ENCODE measurements at regions not wholly inside any gene's neighbourhood (a gene's known extent, or its start where the extent isn't known, plus 50 kb on each side); places are given as distances from the start of the nearest gene placed in this dataset.
"Not testable (repeated sequence)": the region's sequence is repeated elsewhere in the genome, so short reads cannot be mapped to it uniquely, and the experiment has no call there.

DNA sequence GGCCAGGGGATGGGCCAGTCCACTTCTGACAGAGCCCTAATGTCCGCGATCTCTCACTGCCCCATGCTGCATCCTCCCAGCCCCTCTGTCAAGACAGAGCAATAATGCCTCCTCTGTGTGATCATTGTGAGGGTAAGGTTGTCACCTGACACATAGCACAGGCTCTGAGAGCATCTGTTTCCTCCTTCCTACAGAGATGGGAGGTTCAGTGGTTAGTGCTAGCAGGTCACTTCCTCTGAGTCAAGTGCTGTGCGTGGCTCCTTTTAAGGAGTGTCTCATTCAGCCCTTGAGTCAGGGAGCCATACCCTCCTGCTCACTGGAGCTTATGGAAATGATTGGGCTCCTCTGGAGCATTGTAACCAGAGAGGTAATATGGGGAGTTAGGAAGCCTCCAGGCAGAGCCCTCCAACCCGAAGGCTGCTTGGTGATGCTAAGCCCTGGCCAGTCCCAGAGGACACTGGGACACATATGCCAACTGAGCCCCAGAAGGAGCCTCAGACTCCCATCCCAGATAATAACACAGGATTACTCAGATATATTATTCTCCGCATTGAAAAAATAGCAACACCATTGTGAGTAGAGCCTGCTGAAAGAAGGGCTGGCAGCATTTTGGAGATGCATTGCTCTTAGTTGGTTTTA is 189.0 kb downstream of the GALNT1 start:
- no peak for DNase-seq (ENCODE audit: low spot score)

- no peak for DNase-seq (ENCODE audit: low spot score)
These were observed 189.6 kb downstream of the GALNT1 start for GRCh38 chr18:35771172-35771571.

DNA sequence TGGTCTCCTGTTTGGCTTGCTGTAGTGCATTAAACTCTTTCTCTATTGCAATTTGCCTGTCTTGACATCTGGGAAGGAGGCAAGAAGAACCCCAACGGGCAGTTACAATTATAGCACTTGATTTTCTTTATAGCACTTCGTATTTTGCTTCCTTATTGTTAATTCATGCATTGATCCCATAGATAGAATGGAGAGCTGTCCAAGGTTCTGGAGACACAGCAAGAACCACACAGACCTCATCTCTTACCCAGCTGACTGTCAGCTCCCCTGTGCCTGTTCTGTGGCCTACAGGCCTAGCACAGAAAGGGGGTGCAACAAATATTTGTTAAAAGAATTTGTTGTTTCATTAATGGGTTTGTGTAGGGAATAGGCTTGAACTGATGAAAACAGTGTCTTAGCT is 194.3 kb downstream of the GALNT1 start:
- DNase-seq (ENCODE audit: low spot score) = no peak

DNA sequence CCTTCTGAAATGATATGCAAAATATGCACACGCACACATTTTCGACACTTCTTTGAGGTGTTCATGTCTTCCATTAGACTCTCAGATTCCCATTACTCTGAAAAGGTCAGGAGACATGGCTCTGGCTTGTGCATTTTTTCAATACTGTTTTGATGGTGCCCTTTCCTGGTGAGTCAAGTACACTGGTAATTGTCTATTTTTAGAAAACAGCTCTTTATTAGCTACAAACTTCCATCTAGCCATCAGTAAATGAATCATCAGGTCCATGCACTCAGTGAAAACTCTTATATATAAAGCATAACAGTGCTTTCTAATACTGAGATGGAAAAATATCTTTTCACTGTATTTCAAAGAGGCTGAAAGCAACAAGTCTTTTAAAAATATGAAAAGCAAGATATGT is 194.9 kb downstream of the GALNT1 start:
- DNase-seq (ENCODE audit: low spot score) = no peak

GRCh38 chr18:35777039-35777438 is 195.4 kb upstream of the RMP24 start:
- no peak for DNase-seq (ENCODE audit: low spot score)

- DNase-seq (ENCODE audit: low spot score) = no peak
These were observed 193.4 kb upstream of the RMP24 start for GRCh38 chr18:35778850-35779627.

DNA sequence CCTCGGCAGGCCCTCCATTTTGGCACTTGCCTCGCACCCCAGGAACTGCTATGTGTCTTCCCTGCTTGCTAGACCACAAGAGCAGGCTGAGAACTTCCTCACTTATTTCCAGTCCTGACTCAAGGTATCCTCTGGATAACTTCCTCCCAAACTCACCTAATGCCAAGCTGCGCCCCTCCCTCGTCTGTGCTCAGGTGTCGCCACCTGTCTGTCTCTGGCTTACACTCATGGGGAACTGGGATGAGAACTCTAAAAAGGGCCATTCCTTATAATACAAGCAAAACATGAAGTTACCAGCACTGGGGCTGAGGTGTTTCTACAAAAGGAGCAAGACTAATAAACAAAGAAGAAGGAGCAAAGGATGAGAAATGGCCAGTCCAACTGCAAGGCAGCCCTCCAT is 191.5 kb upstream of the RMP24 start:
- DNase-seq (ENCODE audit: low spot score) = no peak

GRCh38 chr18:35782926-35783325 is 189.6 kb upstream of the RMP24 start:
- no peak for DNase-seq (ENCODE audit: low spot score)

DNA sequence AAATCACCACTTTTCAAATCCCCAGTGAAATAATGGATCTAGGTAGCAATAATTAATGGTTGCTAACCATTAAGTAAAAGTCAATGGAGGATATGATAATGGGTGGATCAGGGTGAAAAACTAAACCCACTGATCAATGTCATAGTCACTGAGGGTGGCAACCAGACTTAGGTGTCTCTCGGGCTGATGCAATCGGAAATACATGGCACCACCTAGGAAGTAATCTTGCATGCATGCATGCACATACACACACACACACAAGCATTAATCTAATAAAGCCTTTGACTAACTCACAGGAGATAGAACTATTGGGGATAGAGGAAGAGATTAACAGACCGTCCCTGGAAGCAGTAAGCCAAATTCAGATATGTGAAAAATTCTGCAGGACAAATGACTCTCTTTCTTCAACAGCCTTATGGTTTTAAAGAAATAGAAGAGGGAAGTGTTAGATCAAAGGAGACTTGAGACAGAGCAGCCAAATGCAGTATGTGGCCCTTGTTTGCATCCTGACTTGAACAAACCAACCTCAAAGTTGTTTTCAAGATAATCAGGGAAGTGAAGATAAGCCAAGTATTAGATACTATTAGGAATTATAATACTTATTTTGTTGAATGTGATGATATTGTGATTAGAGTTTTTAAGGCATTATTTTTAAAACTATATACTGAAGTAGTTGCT is 186.0 kb upstream of the RMP24 start:
- no peak for DNase-seq (ENCODE audit: low spot score)

GRCh38 chr18:35789543-35789942 is 182.9 kb upstream of the RMP24 start:
- DNase-seq (ENCODE audit: low spot score) = no peak

DNA sequence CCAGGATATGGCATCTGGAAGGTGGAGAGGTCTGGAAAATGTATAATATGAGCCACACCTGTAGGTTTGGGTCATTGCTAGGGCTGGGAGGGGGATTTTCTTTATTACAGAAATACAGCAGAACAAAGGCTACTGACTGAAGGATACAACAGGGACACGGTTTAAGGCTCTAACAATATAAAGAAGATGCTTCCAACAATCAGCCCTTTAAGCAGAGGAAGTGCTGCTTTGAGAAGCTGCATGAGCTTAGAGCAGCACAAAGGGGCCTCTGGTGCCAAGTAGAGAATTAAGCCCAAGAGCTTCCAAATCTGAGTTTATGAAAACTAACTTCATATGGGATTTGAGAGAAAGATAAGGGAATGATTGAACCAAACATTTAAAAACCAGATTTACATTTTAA is 174.5 kb upstream of the RMP24 start:
- DNase-seq (ENCODE audit: low spot score) = no peak

GRCh38 chr18:35803551-35803950 is 168.9 kb upstream of the RMP24 start:
- no peak for DNase-seq (ENCODE audit: low spot score)

DNA sequence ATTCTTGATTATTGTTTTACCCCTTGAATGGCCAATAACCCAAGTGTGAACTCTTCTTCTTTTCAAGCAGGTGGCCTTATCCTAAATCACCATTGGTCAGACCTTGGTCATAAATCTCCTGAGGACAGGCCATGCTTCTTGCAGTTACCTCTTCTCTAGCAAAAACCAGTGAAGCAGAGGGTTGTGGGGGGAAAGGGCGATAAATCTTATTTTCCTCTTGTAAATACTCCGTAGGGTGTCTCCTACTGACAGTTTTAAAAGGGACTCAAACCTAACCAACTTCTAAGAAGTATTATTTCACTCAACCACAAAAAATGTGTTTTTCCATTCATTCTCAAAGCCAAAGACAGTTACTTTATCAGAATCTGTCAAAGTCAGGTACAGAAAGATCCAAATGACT is 168.1 kb upstream of the RMP24 start:
- no peak for DNase-seq (ENCODE audit: low spot score)

DNA sequence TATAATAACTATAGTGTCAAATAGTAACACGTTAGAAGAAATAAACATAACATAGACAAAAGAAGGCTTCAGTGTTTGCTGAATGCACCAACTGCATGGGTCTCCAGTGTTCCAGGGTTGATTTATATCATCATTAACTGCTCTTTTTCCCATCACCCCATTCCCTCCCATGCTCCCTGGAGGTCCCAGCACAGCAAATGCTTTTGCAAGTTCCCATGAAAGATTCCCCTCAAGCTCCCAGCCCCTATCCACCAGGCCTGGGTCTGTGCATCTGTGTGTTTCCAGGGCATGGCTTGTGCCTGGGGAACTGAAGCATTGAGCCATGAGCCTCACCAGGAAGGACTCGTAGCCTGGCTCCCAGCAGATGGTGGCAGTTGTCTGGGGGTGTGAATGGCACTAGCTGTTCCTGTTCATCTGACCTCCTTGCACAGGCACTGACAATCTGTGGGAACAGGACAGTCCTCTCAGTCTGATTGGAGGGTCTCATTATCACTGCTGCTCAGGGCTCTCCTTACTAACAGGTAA is 164.6 kb upstream of the RMP24 start:
- no peak for DNase-seq (ENCODE audit: low spot score)

DNA sequence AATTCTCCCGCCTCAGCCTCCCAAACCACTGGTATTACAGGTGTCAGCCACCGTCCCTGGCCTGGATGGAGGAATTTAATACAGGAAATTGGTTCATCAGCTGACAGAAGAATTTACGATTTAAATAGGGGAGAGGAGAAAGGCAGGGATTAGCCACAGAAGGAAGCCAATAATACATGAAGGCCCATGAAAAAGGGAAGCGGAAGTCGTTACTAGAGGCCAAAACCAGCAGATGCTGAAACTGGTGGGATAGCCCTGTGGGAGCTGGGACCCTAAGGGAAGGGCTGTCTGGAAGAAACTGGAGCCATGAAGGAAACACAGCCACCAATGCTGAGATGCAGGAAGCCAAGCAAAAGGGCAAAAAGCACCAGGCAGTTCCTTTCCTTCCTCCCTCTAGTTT is 163.7 kb upstream of the RMP24 start:
- DNase-seq (ENCODE audit: low spot score) = no peak

GRCh38 chr18:35810520-35810919 is 162.0 kb upstream of the RMP24 start:
- DNase-seq (ENCODE audit: low spot score) = no peak

GRCh38 chr18:35811896-35812295 is 160.6 kb upstream of the RMP24 start:
- no peak for DNase-seq (ENCODE audit: low spot score)

DNA sequence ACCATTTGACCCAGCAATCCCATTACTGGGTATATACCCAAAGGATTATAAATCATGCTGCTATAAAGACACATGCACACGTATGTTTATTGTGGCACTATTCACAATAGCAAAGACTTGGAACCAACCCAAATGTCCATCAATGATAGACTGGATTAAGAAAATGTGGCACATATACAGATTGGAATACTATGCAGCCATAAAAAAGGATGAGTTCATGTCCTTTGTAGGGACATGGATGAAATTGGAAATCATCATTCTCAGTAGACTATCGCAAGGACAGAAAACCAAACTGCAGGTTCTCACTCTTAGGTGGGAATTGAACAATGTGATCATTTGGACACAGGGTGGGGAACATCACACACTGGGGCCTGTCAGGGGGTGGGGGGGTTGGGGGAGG is 157.5 kb upstream of the RMP24 start:
- DNase-seq (ENCODE audit: low spot score) = not testable (repeated sequence)

- no peak for DNase-seq (ENCODE audit: low spot score)
These were observed 156.5 kb upstream of the RMP24 start for GRCh38 chr18:35816003-35816402.

DNA sequence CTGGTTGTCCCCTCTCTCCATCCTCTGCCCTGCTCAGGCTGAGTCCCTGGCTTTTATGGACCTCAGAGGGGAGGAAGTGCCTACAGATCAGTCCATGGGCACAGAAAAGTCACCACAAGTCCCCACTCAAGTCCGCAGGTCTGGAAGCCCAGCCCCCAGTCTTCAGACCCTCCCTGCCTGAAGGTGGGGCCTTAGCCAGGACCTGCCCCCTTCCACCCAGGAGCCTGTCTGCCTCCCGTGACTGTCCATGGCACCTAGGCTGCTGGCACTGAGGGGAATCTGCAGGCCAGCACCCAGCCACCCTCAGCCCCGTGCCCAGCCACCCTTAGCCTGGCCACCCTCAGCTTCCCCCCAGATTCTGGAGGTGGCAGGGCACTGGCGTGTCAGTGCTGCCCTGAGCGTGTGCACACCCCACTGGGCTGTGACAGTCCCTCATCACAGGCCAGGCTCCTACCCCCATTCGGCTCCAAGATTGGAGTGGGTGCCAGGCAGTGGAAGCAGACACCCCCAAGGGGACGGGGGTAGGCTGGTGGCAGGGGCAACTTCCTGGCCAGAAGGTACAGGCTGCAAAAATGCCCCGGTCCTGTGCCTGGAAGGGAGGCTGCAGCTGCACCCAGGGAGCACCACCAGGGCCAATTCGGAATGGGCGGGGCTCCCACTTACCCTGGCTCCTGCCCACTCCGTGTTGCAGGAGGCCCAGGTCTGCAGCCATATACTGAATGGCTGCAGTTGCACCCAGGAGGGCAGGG is 154.7 kb upstream of the RMP24 start:
- no peak for DNase-seq (ENCODE audit: low spot score)

DNA sequence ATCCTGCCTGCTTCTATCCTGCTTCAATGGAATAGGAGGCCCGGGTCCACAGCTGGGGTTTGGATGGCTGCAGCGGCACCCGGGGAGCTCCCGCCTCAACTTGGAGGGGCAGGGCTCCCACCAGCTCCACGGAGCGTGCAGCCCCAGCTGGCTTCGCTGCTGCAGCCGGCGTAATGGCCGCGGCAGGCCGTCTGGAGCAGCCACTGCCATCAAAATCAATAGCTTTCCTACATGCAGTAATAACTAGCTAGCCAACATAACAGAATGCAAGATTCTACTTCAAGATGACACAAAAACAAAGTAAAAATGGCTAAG is 154.2 kb upstream of the RMP24 start:
- DNase-seq (ENCODE audit: low spot score) = no peak

DNA sequence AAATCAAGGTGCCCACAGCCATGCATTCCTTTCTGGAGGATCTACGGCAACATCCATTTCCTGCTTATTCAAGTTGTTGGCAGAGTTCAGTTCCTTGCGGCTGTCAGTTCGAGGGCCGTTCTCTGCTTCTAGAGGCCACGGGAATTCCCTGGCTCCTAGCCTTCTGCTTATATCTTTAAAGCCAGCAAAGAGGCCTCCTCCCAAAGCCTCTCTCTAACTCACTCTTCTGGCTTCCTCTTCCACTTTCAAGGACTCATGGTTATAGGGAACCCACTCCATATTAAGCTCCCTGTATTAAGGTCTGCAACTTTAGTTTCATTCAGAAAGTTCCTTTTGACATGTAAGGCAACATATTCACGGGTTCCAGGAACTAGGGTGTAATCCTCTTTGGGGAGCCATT is 150.1 kb upstream of the RMP24 start:
- no peak for DNase-seq (ENCODE audit: low spot score)
